Keratinocyte (primary cell): ENCODE measurements at regions not wholly inside any gene's neighbourhood (a gene's known extent, or its start where the extent isn't known, plus 50 kb on each side); places are given as distances from the start of the nearest gene placed in this dataset.

Source experiments
- DNase-seq: peaks from one replicate; pipeline ENCODE4 v3.0.0-alpha.2; 2011; ENCODE audit warnings: low read depth, missing footprints, low spot score
- FAIRE-seq: peaks from 2 replicates; lab custom pipeline; 2011; peaks lifted over from hg19 to GRCh38; lab: Jason Lieb, UNC
- H2AFZ ChIP-seq: 2 replicates; pipeline ENCODE4 v1.6.0; 2012; ENCODE audit warnings: low read length, control low read depth, inconsistent platforms; ENCODE audit not compliant: control insufficient read depth
- H3K27ac ChIP-seq: 2 replicates; pipeline ENCODE4 v1.5.1; 2011; ENCODE audit warnings: low read length; ENCODE audit not compliant: control insufficient read depth, insufficient read depth
- H3K27me3 ChIP-seq: 3 replicates; pipeline ENCODE4 v1.6.0; 2011; ENCODE audit warnings: low read length; ENCODE audit not compliant: control insufficient read depth, insufficient read depth; ENCODE audit errors: extremely low read depth
- H3K36me3 ChIP-seq, 2 experiments: 2 replicates in 1 of 2; 3 replicates in 1 of 2; pipeline ENCODE4 v1.5.1; 2011; ENCODE audit warnings: low read length in 2 of 2, mild to moderate bottlenecking in 1 of 2; ENCODE audit not compliant: control insufficient read depth in 2 of 2, insufficient read depth in 2 of 2; ENCODE audit errors: extremely low read depth in 1 of 2
- H3K4me1 ChIP-seq: 3 replicates; pipeline ENCODE4 v1.5.1; 2011; ENCODE audit warnings: low read length; ENCODE audit not compliant: control insufficient read depth, insufficient read depth; ENCODE audit errors: extremely low read depth
- H3K4me2 ChIP-seq: 3 replicates; pipeline ENCODE4 v1.6.0; 2011; ENCODE audit warnings: low read depth, low read length; ENCODE audit not compliant: control insufficient read depth, insufficient read depth; ENCODE audit errors: extremely low read depth
- H3K4me3 ChIP-seq, 3 experiments: fragments of 200-600 bp in 1 of 3; sonication (generic) in 1 of 3; 2 replicates in 2 of 3; 3 replicates in 1 of 3; pipeline ENCODE4 v1.5.1; 2011 to 2016; ENCODE audit warnings: low read length in 3 of 3, mild to moderate bottlenecking in 3 of 3, control low read depth in 2 of 3, inconsistent platforms in 1 of 3, low read depth in 1 of 3, mixed read lengths in 1 of 3, mixed run types in 1 of 3, moderate library complexity in 1 of 3; ENCODE audit not compliant: control insufficient read depth in 2 of 3, insufficient read depth in 2 of 3; ENCODE audit errors: extremely low read depth in 1 of 3
- H3K79me2 ChIP-seq: 2 replicates; pipeline ENCODE4 v1.6.0; 2012; ENCODE audit warnings: low read length; ENCODE audit not compliant: control insufficient read depth, insufficient read depth
- H3K9ac ChIP-seq: 3 replicates; pipeline ENCODE4 v1.6.0; 2011; ENCODE audit warnings: low read length; ENCODE audit not compliant: control insufficient read depth, insufficient read depth; ENCODE audit errors: extremely low read depth
- H3K9me1 ChIP-seq: 3 replicates; pipeline ENCODE4 v1.6.0; 2011; ENCODE audit warnings: low read length; ENCODE audit not compliant: control insufficient read depth, insufficient read depth; ENCODE audit errors: extremely low read depth
- H3K9me3 ChIP-seq: 2 replicates; pipeline ENCODE4 v1.5.1; 2012; ENCODE audit warnings: low read depth, low read length; ENCODE audit not compliant: control insufficient read depth
- H4K20me1 ChIP-seq: 3 replicates; pipeline ENCODE4 v1.6.0; 2011; ENCODE audit warnings: low read length; ENCODE audit not compliant: control insufficient read depth, insufficient read depth; ENCODE audit errors: extremely low read depth
- EZH2 ChIP-seq: IDR thresholded peaks from one replicate; pipeline ENCODE4 v1.6.1; 2012; ENCODE audit warnings: inconsistent platforms, mild to moderate bottlenecking, low read length, moderate library complexity
- dilution Hi-C: fragments of 300-500 bp; cut with MboI; formaldehyde crosslinking; loops from one replicate; pipeline ENCODE4 v1.7.0; 2020; ENCODE audit warnings: low sequenced_read_pairs; ENCODE audit not compliant: extremely low pct_ligation_motif_present
- TF ChIP-seq, protein P1 (sequence below), 3 experiments: IDR thresholded peaks in 1 of 3; conservative IDR thresholded peaks in 1 of 3; optimal IDR thresholded peaks in 1 of 3; 2 replicates in 2 of 3; 3 replicates in 1 of 3; pipeline versions ENCODE3 to v1.5.1; 2011; ENCODE audit warnings: low read length in 3 of 3, mild to moderate bottlenecking in 3 of 3, moderate library complexity in 2 of 3, control low read depth in 1 of 3, inconsistent platforms in 1 of 3; ENCODE audit not compliant: insufficient read depth in 2 of 3; ENCODE audit errors: extremely low read depth in 1 of 3

DNA sequence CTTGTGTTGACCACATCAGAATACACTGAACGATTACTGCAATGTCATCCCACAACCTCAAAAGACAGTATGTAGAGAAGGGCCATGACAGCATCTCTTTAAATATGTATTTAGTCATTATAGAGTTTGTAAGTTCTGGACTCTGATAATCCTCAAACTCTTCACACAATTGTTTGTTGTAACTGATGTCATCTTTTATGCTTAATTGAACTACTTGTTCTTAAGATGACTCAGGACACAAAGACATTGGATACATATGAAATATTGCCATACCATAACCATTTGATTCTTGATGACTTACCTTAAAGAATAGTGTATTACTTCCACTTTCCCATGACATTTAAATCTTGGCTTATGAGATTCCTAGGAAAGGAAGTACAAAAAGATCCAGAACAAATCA is 347.6 kb downstream of the KLF5 start:
- peak; percentile 53 for FAIRE-seq
- Histone ChIP-seq H4K20me1 (no peaks in the 10 kb centered on the region), H3K4me3 (no peak overlapping the region), H3K79me2 (no peaks in the 10 kb centered on the region), H3K4me1 (peaks cover 7% of the 10 kb centered on the region), H3K9ac (no peak overlapping the region), H2AFZ (peak overlapping the region; percentile 6), H3K27ac (peak overlapping the region; percentile 30), H3K4me2 (no peak overlapping the region), H3K9me3 (no peaks in the 10 kb centered on the region), H3K36me3 (no peaks in the 10 kb centered on the region), H3K9me1 (no peaks in the 10 kb centered on the region), H3K27me3 (no peaks in the 10 kb centered on the region)
- dilution Hi-C loops, result no loop called here
- DNase-seq, result no peak
- no peak for TF ChIP-seq EZH2
- TF ChIP-seq, protein P1, sequence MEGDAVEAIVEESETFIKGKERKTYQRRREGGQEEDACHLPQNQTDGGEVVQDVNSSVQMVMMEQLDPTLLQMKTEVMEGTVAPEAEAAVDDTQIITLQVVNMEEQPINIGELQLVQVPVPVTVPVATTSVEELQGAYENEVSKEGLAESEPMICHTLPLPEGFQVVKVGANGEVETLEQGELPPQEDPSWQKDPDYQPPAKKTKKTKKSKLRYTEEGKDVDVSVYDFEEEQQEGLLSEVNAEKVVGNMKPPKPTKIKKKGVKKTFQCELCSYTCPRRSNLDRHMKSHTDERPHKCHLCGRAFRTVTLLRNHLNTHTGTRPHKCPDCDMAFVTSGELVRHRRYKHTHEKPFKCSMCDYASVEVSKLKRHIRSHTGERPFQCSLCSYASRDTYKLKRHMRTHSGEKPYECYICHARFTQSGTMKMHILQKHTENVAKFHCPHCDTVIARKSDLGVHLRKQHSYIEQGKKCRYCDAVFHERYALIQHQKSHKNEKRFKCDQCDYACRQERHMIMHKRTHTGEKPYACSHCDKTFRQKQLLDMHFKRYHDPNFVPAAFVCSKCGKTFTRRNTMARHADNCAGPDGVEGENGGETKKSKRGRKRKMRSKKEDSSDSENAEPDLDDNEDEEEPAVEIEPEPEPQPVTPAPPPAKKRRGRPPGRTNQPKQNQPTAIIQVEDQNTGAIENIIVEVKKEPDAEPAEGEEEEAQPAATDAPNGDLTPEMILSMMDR (optimal IDR thresholded peaks at IDR 0.05 in 1 of 3, IDR thresholded peaks at IDR 0.05 in 1 of 3, conservative IDR thresholded peaks at IDR 0.05 in 1 of 3; ENCODE audit: extremely low read depth in 1 of 3, insufficient read depth in 2 of 3, low read length in 3 of 3), result no peak

DNA sequence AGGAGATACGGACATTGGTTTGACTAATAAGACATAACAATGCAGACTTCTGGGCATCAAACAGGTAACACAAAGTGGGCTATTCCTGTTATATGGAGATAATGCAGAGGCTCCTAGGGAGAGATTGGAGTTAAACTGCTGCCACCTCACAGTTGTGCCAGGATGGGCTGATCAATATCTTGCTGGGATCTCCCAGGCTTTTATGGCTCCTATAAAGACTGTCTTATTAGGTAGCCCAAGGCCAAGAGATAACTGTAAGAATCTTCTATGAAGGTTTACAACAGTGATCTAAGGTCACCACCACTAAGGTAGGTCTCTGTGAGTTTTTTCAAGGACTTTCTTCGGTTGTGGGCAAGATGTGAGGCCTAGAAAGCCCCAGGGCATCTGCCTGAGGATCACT is 345.8 kb downstream of the KLF5 start:
- Histone ChIP-seq H3K27me3 (no peaks in the 10 kb centered on the region), H3K4me3 (no peak overlapping the region), H3K4me1 (peaks cover 10% of the 10 kb centered on the region), H3K79me2 (no peaks in the 10 kb centered on the region), H4K20me1 (no peaks in the 10 kb centered on the region), H3K9me1 (no peaks in the 10 kb centered on the region), H3K36me3 (no peaks in the 10 kb centered on the region), H3K9me3 (no peaks in the 10 kb centered on the region), H3K9ac (no peak overlapping the region), H3K4me2 (no peak overlapping the region), H2AFZ (no peak overlapping the region), H3K27ac (no peak overlapping the region)
- FAIRE-seq, result no peak
- no peak for DNase-seq
- dilution Hi-C loops, result no loop called here
- no peak for TF ChIP-seq EZH2
